ENCODE measurements at regions not wholly inside any gene's neighbourhood (a gene's known extent, or its start where the extent isn't known, plus 50 kb on each side); places are given as distances from the start of the nearest gene placed in this dataset.
"Not testable (repeated sequence)": the region's sequence is repeated elsewhere in the genome, so short reads cannot be mapped to it uniquely, and the experiment has no call there.

DNA sequence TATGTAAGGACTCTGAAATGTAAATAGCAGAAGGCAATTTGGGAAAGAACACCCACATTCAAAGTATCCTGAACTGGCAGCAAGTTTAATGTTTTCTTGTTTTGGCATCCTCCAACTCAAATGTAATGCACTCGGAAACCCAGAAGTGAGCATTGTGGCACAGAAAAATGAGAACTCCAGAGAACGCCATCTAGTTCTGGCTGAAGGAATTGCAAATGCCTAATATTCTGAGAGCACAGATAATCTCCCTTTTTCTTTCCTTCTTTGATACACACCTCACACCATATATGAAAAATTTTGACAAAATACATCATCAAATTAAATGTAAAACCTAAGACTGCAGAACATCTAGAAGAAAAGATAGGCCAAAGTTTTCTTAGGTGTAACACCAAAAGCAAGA is 52.1 kb downstream of the PWWP3B start:
- H3K36me3 ChIP-seq (ENCODE audit: insufficient read depth, low read length), result no peaks in the 10 kb centered on the region
- no peaks in the 10 kb centered on the region for H3K4me1 ChIP-seq (ENCODE audit: insufficient read depth, low read length)
- H3K9ac ChIP-seq (ENCODE audit: low read depth, low read length), result no peak overlapping the region
- no peaks in the 10 kb centered on the region for H3K9me3 ChIP-seq (ENCODE audit: control insufficient read depth, insufficient read depth, low read length)

DNA sequence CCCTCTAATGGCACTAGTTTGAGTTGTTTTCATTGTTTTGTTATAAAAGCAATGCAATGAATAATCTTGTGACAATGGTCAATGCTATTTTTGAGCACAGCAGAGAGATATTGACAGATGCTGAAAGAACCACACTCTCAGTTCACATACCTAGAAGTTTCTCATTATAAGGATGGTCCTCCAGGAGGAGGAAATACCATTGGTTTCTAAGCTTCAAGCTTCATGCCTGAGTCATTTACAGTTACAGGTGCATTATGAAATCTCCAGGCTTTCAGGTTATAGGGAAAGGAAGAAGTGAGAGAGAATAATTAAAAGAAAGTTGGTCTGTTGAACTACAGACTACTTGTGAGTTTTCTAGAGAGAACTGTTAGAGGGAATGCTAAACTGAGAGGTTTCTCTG is 75.3 kb downstream of the PWWP3B start:
- Histone ChIP-seq H3K36me3 (ENCODE audit: insufficient read depth, low read length) (no peaks in the 10 kb centered on the region), H3K9ac (ENCODE audit: low read depth, low read length) (no peak overlapping the region), H3K4me1 (ENCODE audit: insufficient read depth, low read length) (peaks cover 9% of the 10 kb centered on the region), H3K9me3 (ENCODE audit: control insufficient read depth, insufficient read depth, low read length) (no peaks in the 10 kb centered on the region)

DNA sequence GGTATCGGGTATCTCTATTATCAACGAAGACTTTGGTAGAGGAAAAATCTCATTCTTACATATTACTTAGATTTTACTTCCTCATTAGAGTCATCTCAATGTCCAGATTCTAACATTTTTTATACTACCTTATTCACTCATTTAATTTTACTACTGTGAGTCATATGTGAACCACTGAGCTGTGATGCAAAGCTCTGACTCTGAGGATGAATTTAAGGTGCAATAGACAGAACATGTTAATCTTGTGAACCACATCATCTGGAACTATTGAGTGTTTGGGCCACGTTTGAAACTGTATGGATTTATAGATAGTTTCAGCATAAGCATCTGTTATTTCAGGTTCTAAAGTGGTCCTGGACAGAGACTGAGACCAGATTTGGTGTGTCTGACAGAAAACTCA is 78.4 kb downstream of the PWWP3B start:
- no peaks in the 10 kb centered on the region for H3K9me3 ChIP-seq (ENCODE audit: control insufficient read depth, insufficient read depth, low read length)
- H3K9ac ChIP-seq (ENCODE audit: low read depth, low read length), result no peak overlapping the region
- H3K36me3 ChIP-seq (ENCODE audit: insufficient read depth, low read length), result no peaks in the 10 kb centered on the region
- H3K4me1 ChIP-seq (ENCODE audit: insufficient read depth, low read length), result peaks cover 9% of the 10 kb centered on the region

DNA sequence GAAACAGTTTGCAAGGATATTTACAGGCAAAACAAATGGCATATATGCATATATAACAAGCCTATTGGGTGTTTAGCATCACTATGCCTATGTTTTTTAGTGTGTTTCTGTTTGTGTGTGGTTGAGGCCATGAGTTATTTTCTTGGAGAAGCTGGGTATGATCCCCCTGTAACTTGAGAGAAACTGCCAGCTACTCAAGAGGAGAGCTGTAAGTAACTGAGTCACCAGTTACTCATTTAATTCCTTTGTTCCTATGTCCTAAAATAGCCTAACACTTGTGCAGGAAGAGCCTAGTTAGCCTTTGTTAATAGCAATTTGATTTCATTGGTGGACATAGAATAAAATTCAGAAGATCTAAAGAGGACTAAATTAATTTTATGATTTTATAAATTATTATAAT is 79.1 kb downstream of the PWWP3B start:
- H3K9me3 ChIP-seq (ENCODE audit: control insufficient read depth, insufficient read depth, low read length), result no peaks in the 10 kb centered on the region

DNA sequence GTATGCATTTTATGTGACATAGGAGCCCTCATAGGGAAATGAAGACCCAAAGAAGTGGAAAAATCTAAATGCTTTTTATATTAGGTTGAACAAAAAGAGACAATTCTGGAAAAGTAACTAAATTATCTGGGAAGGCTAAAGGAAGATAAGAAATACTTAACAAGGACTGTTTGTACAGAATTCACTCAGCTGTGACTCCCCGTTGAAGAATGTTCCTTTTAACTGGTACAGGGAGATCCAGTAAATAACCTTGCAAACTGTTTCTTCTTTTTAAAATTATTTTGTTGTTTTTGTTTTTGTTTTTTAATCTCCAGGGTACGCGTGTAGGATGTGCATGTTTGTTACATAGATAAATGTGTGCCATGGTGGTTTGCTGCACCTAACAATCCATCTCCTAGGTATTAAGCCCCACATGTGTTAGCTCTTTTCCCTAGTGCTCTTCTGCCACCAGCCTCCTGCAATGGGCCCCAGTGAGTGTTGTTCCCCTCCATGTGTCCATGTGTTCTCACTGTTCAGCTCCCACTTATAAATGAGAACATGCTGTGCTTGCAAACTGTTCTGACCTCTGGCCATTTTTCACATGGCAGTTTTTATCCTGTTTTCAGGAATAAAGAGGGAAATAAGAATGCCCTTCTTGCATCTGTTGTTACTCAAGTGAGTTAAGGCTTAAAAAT is 81.7 kb downstream of the PWWP3B start:
- Histone ChIP-seq H3K9me3 (ENCODE audit: control insufficient read depth, insufficient read depth, low read length) (no peaks in the 10 kb centered on the region), H3K4me1 (ENCODE audit: insufficient read depth, low read length) (peaks cover 9% of the 10 kb centered on the region), H3K9ac (ENCODE audit: low read depth, low read length) (no peak overlapping the region), H3K36me3 (ENCODE audit: insufficient read depth, low read length) (no peaks in the 10 kb centered on the region)

More for the DNA sequence above, 79.1 kb downstream of the PWWP3B start:
- H3K9ac ChIP-seq (ENCODE audit: low read depth, low read length), result no peak overlapping the region
- peaks cover 9% of the 10 kb centered on the region for H3K4me1 ChIP-seq (ENCODE audit: insufficient read depth, low read length)
- H3K36me3 ChIP-seq (ENCODE audit: insufficient read depth, low read length), result no peaks in the 10 kb centered on the region

DNA sequence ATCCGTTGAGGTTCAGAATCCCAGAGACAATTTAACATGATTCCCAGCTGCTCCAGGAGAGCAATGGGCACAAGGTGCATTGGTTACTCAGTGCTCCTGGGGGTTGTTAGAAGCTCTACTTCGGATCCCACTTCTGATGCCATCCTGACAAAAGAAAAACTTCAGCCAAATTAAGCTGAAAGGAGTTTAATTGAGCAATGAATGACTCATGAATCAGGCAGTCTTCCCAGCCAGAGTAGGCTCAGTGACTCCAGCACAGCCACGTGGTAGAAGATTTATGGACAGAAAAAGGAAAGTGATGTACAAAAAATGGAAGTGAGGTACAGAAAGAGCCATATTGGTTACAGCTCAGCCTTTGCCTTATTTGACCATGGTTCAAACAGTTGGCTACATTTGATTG is 95.7 kb downstream of the PWWP3B start:
- Histone ChIP-seq H3K36me3 (ENCODE audit: insufficient read depth, low read length) (no peaks in the 10 kb centered on the region), H3K9ac (ENCODE audit: low read depth, low read length) (no peak overlapping the region), H3K9me3 (ENCODE audit: control insufficient read depth, insufficient read depth, low read length) (no peaks in the 10 kb centered on the region; the same call in 1 of the 2 replicates), H3K4me1 (ENCODE audit: insufficient read depth, low read length) (no peaks in the 10 kb centered on the region)

DNA sequence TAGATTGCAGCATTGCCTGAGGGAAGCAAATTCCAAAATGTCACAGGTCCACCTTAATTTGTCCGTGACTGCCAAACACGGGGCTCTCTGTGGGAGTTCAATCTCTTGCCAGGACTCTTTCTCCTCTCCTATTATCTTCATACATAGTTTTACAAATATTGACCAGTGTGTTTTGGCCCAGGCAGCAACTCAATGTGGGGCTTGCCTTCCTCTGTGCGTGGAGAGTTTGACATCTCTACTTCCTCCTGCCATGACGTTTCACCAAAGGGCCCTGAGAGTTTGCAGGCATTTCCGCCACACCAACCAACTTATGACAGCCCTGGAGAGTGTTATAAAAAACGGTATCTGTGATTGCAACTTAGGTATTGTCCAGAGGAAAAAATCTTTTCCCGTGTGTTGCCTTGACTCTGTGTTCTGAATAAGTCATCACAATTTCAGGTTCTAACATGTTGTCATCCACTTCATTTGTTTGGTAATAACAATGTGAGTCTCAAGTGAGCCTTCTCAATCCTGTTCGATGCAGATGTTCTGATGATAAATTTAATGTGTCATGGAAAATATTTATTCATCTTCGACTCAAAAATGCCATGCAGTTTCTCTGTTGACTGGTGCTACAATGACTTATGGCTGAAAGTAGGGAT is 106.0 kb downstream of the PWWP3B start:
- H3K4me1 ChIP-seq (ENCODE audit: insufficient read depth, low read length); H3K36me3 ChIP-seq (ENCODE audit: insufficient read depth, low read length); H3K9me3 ChIP-seq (ENCODE audit: control insufficient read depth, insufficient read depth, low read length); H3K9ac ChIP-seq (ENCODE audit: low read depth, low read length): not testable (repeated sequence)

DNA sequence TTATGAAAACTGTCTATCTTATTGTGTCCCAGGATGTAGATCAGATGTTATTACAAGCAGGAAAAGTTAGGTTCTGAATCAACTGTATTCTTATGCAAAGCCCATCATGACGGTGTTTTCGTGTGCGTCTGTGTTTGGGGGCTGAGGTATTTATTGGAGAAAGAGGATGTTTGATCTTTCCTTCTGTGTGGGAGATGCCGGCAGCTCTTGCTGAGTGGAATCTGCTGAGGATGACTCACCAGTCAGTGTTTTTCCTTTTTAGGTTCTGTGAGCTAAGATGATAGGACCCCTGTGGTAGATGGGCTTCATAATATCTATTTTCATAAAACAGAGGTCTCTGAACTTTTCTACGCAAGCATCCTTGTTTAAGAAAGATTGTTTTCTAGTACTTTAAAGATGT is 107.1 kb downstream of the PWWP3B start:
- H3K9me3 ChIP-seq (ENCODE audit: control insufficient read depth, insufficient read depth, low read length); H3K36me3 ChIP-seq (ENCODE audit: insufficient read depth, low read length); H3K9ac ChIP-seq (ENCODE audit: low read depth, low read length); H3K4me1 ChIP-seq (ENCODE audit: insufficient read depth, low read length): not testable (repeated sequence)

DNA sequence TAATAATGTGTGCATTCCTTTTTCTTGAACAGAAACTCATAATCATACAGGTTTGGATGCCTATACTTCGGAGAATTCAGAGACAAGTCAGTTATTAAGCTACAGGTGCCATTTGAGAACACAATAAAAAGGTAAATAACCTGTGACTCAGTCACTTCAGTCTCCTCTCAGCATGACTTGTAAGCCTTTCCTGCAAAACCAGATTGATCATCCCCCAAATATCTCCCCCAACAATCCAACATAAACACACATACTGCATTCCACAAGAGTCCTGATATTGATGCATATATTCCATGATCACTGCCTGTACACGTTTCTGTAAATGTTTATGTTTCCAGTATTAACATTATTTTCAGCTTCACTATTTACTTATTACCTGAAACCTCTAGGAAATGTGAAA is 110.8 kb downstream of the PWWP3B start:
- Histone ChIP-seq H3K36me3 (ENCODE audit: insufficient read depth, low read length) (no peaks in the 10 kb centered on the region), H3K4me1 (ENCODE audit: insufficient read depth, low read length) (no peaks in the 10 kb centered on the region), H3K9ac (ENCODE audit: low read depth, low read length) (no peak overlapping the region), H3K9me3 (ENCODE audit: control insufficient read depth, insufficient read depth, low read length) (no peaks in the 10 kb centered on the region)

DNA sequence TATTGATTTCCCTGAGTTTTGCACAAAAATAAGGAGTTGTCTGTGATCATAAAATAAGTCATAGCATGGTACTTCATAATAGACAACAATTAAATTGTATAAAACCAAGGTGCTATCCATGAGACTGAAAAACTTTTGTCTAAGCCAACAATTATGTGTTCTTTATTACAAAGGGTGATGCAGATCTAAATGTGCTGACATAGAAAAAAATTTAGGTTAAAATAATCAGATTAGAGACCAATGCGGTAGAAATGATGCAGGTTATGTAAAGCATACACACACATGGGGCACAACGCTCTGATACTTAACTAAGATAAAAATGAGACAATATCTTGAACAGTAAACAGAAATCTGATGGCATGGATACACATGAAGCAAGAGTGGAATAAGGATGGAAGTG is 113.3 kb downstream of the PWWP3B start:
- Histone ChIP-seq H3K36me3 (ENCODE audit: insufficient read depth, low read length) (no peaks in the 10 kb centered on the region), H3K9ac (ENCODE audit: low read depth, low read length) (no peak overlapping the region), H3K9me3 (ENCODE audit: control insufficient read depth, insufficient read depth, low read length) (no peaks in the 10 kb centered on the region), H3K4me1 (ENCODE audit: insufficient read depth, low read length) (no peaks in the 10 kb centered on the region)

DNA sequence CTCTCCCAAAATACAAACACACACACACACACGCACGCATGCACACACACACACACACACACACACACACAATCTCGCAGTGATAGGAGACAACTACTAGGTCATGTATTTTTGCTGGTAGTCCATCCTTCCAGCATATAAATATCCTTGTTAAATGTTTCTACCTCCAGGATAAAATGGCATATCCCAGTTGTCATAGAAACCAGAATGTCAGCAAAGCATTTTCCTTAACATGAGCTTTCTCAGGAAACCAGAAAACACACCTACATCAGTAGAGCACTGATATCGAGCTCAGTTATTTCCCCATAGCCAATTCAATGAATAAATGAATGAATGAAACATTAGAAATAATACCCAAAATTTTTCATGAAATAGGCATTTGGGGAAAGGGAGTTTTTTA is 115.7 kb downstream of the PWWP3B start:
- Histone ChIP-seq H3K9me3 (ENCODE audit: control insufficient read depth, insufficient read depth, low read length) (no peaks in the 10 kb centered on the region), H3K9ac (ENCODE audit: low read depth, low read length) (no peak overlapping the region), H3K36me3 (ENCODE audit: insufficient read depth, low read length) (no peaks in the 10 kb centered on the region), H3K4me1 (ENCODE audit: insufficient read depth, low read length) (no peaks in the 10 kb centered on the region)

DNA sequence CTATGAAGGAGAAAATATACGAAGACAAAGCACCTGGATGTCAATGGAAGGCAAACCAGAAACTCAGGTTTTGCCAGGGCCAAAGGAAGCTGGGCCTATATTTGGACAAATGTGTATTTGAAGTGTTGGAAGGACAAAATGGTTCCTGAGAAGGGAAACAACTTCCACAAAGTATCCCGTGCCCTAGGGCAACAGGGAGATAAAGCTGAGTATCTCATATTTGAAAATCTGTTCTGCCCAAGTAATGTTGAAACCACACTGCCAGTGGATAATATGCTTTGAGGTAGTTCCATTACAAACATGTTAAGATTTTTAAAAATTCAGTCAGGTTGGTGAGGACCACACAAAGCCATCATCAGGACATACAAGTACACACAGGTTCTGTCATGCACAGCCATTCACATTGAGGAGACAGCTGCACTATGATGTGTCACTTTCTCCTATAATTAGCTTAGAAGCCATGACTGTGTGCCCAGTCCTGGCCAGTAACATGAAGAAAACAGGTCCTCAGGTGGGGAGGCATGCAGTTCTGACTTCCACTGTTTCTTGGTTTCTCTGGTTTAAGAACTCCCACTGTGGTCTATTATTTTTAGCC is 116.4 kb downstream of the PWWP3B start:
- no peaks in the 10 kb centered on the region for H3K9me3 ChIP-seq (ENCODE audit: control insufficient read depth, insufficient read depth, low read length)
- H3K36me3 ChIP-seq (ENCODE audit: insufficient read depth, low read length), result no peaks in the 10 kb centered on the region
- no peak overlapping the region for H3K9ac ChIP-seq (ENCODE audit: low read depth, low read length)
- no peaks in the 10 kb centered on the region for H3K4me1 ChIP-seq (ENCODE audit: insufficient read depth, low read length)

DNA sequence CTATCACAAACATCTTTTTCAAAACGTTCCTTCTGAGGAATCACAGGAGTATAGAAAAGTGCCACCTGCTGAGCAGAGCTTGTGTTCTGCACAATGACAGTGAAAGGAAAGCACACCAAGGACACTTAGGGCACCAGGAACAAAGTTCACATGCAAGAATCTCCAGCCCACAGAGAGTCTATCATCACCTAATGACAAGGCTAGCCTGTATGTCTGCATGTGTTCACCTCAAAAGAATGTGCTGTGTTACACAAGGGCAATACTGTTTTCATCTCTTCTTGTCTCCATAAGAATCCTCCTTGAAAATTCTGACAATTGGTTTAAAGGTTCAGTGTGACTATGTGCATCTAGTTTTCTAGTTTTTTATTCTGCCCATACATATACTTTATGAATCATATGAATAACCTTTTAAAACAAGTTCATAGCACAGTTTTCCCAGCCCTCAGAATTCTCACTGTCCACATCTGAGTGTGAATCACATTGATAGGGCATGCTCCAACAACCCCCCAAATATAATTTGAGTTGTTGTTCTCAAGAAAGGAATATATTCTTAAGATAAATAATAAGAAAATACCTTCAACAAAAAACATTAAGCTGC is 118.0 kb downstream of the PWWP3B start:
- no peaks in the 10 kb centered on the region for H3K9me3 ChIP-seq (ENCODE audit: control insufficient read depth, insufficient read depth, low read length)
- no peaks in the 10 kb centered on the region for H3K4me1 ChIP-seq (ENCODE audit: insufficient read depth, low read length)
- H3K36me3 ChIP-seq (ENCODE audit: insufficient read depth, low read length), result no peaks in the 10 kb centered on the region
- H3K9ac ChIP-seq (ENCODE audit: low read depth, low read length), result no peak overlapping the region

DNA sequence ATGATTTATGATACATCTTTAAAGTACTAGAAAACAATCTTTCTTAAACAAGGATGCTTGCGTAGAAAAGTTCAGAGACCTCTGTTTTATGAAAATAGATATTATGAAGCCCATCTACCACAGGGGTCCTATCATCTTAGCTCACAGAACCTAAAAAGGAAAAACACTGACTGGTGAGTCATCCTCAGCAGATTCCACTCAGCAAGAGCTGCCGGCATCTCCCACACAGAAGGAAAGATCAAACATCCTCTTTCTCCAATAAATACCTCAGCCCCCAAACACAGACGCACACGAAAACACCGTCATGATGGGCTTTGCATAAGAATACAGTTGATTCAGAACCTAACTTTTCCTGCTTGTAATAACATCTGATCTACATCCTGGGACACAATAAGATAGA is 122.7 kb downstream of the PWWP3B start:
- not testable (repeated sequence) for H3K9ac ChIP-seq (ENCODE audit: low read depth, low read length); H3K36me3 ChIP-seq (ENCODE audit: insufficient read depth, low read length); H3K9me3 ChIP-seq (ENCODE audit: control insufficient read depth, insufficient read depth, low read length); H3K4me1 ChIP-seq (ENCODE audit: insufficient read depth, low read length)

DNA sequence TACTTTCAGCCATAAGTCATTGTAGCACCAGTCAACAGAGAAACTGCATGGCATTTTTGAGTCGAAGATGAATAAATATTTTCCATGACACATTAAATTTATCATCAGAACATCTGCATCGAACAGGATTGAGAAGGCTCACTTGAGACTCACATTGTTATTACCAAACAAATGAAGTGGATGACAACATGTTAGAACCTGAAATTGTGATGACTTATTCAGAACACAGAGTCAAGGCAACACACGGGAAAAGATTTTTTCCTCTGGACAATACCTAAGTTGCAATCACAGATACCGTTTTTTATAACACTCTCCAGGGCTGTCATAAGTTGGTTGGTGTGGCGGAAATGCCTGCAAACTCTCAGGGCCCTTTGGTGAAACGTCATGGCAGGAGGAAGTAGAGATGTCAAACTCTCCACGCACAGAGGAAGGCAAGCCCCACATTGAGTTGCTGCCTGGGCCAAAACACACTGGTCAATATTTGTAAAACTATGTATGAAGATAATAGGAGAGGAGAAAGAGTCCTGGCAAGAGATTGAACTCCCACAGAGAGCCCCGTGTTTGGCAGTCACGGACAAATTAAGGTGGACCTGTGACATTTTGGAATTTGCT is 123.8 kb downstream of the PWWP3B start:
- H3K36me3 ChIP-seq (ENCODE audit: insufficient read depth, low read length); H3K9ac ChIP-seq (ENCODE audit: low read depth, low read length); H3K9me3 ChIP-seq (ENCODE audit: control insufficient read depth, insufficient read depth, low read length): not testable (repeated sequence)

More for the DNA sequence above, 123.8 kb downstream of the PWWP3B start:
- not testable (repeated sequence) for H3K4me1 ChIP-seq (ENCODE audit: insufficient read depth, low read length)
